ENCODE measurements at regions not wholly inside any gene's neighbourhood (a gene's known extent, or its start where the extent isn't known, plus 50 kb on each side); places are given as distances from the start of the nearest gene placed in this dataset.
"Not testable (repeated sequence)": the region's sequence is repeated elsewhere in the genome, so short reads cannot be mapped to it uniquely, and the experiment has no call there.

GRCh38 chr1:168825820-168826219, 96.8 kb upstream of the DPT start:
- DNase-seq (ENCODE audit: low read depth in 2 of 2): no peak

GRCh38 chr1:168826269-168826668, 97.3 kb upstream of the DPT start:
- no peak for DNase-seq (ENCODE audit: low read depth in 2 of 2)

- DNase-seq (ENCODE audit: low read depth in 2 of 2): no peak
Measured at GRCh38 chr1:168827557-168827956, 98.6 kb upstream of the DPT start.

DNA sequence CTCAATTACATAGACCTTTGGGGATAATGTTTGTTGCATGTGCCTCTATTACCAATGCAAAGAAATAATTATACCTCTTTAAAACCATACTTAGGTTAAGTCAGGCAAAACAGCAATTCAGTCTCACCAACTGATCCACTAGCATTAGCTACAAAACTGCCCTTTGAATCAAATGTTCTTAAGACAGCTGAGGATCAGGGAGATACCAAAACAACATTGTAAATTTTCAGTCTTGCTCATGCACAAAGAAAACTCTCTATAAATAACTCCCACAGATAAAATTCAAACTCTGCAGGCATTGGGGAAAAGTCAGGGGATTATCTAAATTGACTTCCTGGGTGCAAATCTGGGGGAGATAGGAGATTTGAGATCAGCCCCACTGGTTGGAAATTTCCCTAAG, 100.9 kb upstream of the DPT start:
- DNase-seq (ENCODE audit: low read depth in 2 of 2): no peak

GRCh38 chr1:168830562-168830961, 101.6 kb upstream of the DPT start:
- DNase-seq (ENCODE audit: low read depth in 2 of 2): no peak

- no peak for DNase-seq (ENCODE audit: low read depth in 2 of 2)
Measured at GRCh38 chr1:168832661-168833060, 103.7 kb upstream of the DPT start.

- no peak for DNase-seq (ENCODE audit: low read depth in 2 of 2)
Measured at GRCh38 chr1:168833362-168833761, 104.4 kb upstream of the DPT start.

DNA sequence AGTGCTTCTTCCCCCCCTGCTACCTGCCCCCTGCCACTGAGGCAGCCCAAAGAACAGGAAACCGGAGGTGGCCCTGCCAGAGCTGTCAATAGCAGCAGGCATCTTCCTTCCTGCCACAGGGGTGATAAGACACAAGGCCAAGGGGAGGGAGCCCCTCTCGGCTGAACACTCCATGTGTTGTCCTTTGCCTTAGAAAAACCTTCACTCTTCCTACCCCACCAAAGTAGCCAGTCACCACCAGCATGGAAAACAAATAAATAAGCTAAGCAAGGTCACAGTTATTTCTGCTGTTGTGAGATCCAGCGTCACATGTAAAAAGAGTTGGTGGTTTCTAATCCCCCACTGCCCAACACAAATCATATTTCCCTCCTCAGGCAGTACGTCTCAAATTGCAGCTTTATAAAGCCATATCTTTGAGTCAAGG, 104.8 kb upstream of the DPT start:
- no peak for DNase-seq (ENCODE audit: low read depth in 2 of 2)

- no peak for DNase-seq (ENCODE audit: low read depth in 2 of 2)
Measured at GRCh38 chr1:168834225-168834872, 105.3 kb upstream of the DPT start.

DNA sequence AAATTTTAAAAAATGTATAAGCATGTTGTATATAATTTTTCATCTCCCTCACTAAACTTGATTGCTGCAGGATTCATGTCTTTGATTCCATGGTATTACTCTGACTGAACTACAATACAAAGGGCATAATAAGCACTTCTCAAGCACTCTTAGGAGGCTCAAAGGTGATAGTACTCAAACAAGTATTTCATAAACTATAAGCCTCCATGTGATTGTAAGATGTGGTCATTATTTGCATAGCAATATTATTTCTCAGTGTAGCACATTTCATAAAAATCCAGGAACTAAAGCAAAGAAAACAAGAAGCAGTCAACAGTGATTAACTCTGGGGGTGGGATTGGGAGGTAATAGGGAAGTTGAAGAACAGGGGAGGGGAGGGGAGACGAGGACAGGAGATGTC, 106.2 kb upstream of the DPT start:
- DNase-seq (ENCODE audit: low read depth in 2 of 2): no peak

DNA sequence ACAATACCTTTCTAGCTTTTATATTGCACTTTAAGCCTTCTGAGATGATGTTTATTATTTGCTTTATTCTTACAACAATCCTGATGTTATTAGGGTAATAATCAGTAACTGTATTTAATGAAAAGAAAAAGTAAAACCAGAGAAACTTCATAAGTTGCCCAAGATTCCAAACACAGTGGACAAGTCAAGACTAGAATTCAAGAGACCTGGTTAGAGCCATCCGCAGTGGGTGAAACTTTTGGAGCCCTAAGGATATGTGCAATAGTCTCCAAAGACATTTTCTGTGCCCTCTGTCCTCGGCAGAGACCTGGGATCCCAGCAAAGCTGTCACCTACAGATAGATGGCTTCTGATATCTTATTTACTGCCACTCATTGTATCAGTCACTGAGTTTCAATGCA, 106.8 kb upstream of the DPT start:
- no peak for DNase-seq (ENCODE audit: low read depth in 2 of 2)

- DNase-seq (ENCODE audit: low read depth in 2 of 2): no peak
Measured at GRCh38 chr1:168836469-168836868, 107.5 kb upstream of the DPT start.

- DNase-seq (ENCODE audit: low read depth in 2 of 2): not testable (repeated sequence)
Measured at GRCh38 chr1:168837230-168837629, 108.2 kb upstream of the DPT start.

DNA sequence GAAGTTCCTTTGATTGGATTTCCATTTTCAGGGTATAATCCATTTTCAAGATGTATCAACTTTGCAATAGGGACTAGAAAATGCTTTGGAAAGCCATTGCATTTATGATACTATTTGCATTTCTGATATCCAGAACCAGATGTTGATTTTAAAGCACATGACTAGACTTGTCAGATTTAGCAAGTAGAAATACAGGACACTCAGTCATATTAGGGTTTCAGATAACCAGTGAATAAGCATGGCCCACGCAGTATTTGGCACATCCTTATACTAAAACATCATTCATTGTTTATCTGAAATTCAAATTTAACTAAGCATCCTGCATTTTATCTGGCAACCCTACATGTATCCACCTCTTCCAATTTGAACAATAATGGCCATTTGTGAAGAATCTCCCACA, 113.3 kb upstream of the DPT start:
- no peak for DNase-seq (ENCODE audit: low read depth in 2 of 2)

GRCh38 chr1:168842916-168843315, 113.9 kb upstream of the DPT start:
- no peak for DNase-seq (ENCODE audit: low read depth in 2 of 2)

DNA sequence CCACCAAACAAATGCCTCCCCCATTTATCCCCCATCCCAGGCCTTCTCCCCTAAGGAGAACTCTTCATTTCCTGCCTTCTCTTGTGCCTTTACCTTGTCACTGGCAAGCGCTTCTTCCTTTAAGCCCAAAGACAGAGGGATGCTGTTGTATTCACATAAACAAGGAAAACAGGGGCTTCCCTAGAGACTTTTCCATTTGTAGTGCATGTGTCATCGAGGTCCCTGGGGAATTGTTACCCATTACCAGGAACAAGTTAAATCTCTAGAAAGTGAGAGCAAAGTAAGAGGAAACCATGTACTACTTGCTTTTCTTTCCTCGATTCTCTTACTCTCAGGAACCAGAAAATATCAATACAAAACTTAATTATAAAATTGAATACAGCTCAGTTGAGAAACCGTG, 114.4 kb upstream of the DPT start:
- DNase-seq (ENCODE audit: low read depth in 2 of 2): no peak

DNA sequence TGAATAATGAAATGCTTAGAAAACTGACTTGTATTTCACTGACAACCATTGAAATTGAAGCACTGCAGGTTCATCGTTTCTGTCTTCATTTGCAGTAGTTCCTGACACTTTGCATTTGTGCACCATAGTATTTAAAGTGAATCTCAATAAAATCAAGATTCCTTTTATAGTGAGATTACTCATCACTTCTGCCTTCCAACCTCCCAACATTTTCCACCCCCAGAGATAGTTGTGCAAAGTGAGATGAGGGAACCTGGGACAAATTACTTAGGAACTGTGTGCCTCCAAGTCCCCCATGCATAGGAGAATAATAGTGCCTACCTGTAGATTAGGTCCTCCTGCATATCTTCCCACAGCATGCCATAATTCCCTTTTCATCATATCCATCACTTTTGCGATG, 114.9 kb upstream of the DPT start:
- DNase-seq (ENCODE audit: low read depth in 2 of 2): no peak

DNA sequence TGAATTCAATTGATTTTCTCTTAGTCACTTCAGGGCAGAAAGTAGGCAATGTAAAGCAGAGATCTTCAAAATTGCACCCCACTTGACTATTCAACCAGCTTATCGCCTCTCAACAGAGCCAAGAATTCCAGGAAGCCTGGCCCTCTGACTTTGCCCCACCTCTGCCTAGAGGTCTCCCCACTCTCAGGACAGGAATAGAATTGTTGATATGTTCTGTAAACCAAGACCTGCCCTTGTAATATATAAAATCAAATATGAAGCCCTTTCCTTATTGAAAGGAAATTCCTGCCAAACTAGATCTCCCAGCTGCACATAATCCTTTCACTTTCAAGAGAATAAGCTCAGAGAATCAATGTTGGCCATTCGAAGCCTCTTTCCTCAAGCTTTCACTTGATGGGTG, 116.1 kb upstream of the DPT start:
- DNase-seq (ENCODE audit: low read depth in 2 of 2): no peak

DNA sequence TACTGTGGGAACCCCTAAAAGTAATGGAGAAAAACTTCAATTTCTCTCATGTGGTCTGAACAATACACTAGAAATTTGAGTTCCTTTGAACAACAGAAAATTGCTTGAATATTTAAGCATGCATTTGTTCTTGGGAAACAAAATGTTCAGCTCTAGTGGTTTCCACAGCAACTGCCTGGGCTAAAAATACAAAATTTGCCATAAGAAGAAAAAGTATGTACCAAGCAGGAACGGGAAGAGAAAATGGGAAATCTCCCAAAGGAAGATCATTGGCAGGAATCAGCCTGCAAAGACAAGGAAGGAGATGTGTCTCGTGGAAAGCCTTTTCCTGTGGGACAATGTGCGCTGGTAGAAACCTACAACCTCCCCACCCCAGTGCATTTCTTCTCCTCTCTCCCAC, 119.0 kb upstream of the DPT start:
- no peak for DNase-seq (ENCODE audit: low read depth in 2 of 2)

DNA sequence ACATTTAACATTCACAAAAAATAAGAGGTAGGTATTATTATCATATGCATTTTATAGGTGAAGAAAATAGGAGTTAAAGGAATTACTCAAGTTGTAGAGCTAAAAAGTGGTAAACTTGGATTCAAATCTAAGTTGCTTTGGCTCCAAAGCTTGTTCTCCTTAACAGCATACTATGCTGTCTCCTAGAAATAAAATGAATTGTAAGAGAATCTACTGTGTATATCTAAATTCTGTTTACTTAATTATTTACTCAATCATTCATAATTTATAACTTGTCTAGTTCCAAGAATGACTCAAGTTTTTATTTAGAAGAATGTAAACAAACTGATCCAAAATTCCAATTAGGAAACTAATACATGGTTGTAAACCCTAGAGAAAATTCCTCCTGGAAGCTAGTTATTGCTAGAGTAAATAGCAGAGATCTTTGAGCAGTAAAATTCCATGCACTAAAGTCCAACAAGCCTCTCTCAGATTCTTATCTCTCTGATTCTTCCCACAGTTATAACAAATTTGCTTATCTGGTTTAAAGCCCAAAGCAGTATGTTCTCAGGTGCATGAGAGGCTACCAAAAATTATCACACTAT, 132.5 kb upstream of the DPT start:
- DNase-seq (ENCODE audit: low read depth in 2 of 2): no peak

- no peak for DNase-seq (ENCODE audit: low read depth in 2 of 2)
Measured at GRCh38 chr1:168863772-168864171, 134.8 kb upstream of the DPT start.

GRCh38 chr1:168864266-168864665, 135.3 kb upstream of the DPT start:
- DNase-seq (ENCODE audit: low read depth in 2 of 2): no peak

DNA sequence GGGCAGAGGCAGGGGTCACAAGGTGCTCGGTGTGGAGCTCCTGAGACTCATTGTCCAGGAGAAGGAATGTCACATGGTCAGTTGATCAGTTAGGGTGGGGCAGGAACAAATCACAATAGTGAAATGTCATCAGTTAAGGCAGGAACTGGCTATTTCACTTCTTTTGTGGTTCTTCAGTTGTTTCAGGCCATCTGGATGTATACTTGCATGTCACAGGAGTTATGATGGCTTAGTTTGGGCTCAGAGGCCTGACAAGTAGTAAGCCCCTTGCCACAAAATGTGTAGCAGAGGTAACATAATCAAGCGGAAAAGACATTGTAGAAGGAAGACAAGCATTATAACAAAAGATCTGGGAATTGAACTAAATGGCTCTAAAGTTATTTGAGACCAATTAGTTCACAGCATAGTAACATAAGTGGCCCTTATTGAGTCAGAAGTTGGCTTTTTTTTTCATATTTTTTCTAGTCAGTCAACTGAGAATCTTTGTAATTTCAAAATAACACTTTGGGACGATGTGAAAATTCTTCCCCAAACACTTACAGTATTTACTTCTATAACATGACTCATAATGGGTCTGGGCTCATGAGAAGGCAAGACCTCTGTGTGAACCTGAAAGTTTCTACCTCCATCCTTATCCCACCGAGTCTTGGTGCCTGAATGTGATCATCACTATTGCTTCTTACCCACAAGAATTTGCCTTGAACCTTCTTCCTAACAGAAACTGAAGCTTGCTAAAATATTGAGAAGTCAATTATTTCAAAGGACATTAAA, 137.0 kb upstream of the DPT start:
- DNase-seq (ENCODE audit: low read depth in 2 of 2): no peak
